Lower leg skin (tissue), 4 donors: ENCODE measurements at regions not wholly inside any gene's neighbourhood (a gene's known extent, or its start where the extent isn't known, plus 50 kb on each side); places are given as distances from the start of the nearest gene placed in this dataset.

Experiments used
- DNase-seq, 2 donors: peaks; one replicate each; pipeline ENCODE4 v3.0.0-alpha.2; 2019; ENCODE audit warnings: low spot score in 2 of 2
- H3K4me3 ChIP-seq: fragments of 200-600 bp; sonication (generic); 2 replicates; pipeline ENCODE4 v1.5.1; 2017; ENCODE audit warnings: mild to moderate bottlenecking, low read depth; ENCODE audit not compliant: poor library complexity, severe bottlenecking
- POLR2A ChIP-seq, 2 donors: fragments of 450-650 bp; IDR thresholded peaks; one replicate each; pipeline ENCODE4 v1.6.1; 2016 to 2017; ENCODE audit warnings: antibody characterized with exemption in 2 of 2, mild to moderate bottlenecking in 1 of 2, moderate library complexity in 1 of 2
- WGBS, 2 donors: methylation state at CpG; one replicate each; pipeline ENCODE4 v1.1.5; 2018; 5-methylcytosine and 5-hydroxymethylcytosine counted together
- intact Hi-C: fragments of 100-400 bp; cut with DNase I; formaldehyde crosslinking; loops from one replicate; pipeline ENCODE4 v1.15.0; 2023; ENCODE audit warnings: low total_unique reads
- TF ChIP-seq, protein P1 (sequence below), 3 donors: fragments of 450-650 bp; IDR thresholded peaks; one replicate each; pipeline ENCODE4 v1.5.1; 2016; ENCODE audit warnings: antibody characterized with exemption in 3 of 3, mild to moderate bottlenecking in 3 of 3, moderate library complexity in 2 of 3

DNA sequence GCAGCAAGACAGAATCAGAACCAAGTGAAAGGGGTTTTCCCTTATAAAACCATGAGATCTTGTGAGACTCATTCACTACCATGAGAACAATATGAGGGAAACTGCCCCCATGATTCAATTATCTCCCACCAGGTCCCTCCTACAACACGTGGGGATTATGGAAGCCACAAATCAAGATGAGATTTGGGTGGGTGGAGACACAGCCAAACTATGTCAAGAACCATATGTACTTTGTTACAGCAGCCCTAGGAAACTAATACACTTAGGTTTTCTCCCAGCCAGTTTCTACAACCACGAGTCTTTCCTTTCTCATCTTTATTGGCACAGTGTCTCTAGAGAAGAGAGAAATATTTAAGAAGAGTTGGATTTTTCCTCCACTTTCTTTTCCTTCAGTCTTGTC is 72.6 kb downstream of the BTG1 start:
- intact Hi-C loops, result no loop called here

DNA sequence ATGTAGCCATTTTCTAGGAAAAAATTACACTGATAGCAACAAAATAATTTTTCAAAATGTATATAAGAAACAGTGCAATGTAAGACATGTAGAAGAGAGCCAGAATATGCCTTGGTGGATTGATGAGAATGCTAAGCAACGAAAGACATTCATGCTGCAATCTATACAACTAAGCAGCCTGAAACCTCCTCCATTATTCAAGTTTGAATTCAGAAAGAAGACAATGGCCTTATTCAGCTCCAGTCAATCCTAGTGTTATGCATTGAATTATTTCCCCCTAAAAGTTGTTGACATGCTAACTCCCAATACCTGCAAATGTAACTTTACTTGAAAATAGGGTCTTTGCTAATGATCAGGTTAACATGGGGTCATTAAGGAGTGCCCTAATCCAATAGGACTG is 73.5 kb downstream of the BTG1 start:
- TF ChIP-seq, protein P1, sequence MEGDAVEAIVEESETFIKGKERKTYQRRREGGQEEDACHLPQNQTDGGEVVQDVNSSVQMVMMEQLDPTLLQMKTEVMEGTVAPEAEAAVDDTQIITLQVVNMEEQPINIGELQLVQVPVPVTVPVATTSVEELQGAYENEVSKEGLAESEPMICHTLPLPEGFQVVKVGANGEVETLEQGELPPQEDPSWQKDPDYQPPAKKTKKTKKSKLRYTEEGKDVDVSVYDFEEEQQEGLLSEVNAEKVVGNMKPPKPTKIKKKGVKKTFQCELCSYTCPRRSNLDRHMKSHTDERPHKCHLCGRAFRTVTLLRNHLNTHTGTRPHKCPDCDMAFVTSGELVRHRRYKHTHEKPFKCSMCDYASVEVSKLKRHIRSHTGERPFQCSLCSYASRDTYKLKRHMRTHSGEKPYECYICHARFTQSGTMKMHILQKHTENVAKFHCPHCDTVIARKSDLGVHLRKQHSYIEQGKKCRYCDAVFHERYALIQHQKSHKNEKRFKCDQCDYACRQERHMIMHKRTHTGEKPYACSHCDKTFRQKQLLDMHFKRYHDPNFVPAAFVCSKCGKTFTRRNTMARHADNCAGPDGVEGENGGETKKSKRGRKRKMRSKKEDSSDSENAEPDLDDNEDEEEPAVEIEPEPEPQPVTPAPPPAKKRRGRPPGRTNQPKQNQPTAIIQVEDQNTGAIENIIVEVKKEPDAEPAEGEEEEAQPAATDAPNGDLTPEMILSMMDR (IDR thresholded peaks at IDR 0.05), result no peak
- no peak for TF ChIP-seq POLR2A (IDR thresholded peaks at IDR 0.05)
- intact Hi-C loops, result no loop called here
- no peak overlapping the region for H3K4me3 ChIP-seq
- no peak for DNase-seq
- whole genome bisulfite sequencing, 2 donors, result 97 to 98% methylated on average over 1 of the region's 1 CpG

More for the DNA sequence above, 72.6 kb downstream of the BTG1 start:
- DNase-seq, result no peak
- H3K4me3 ChIP-seq, result no peak overlapping the region
- WGBS, 2 donors, result 66 to 74% methylated on average over 2 of the region's 2 CpGs
- TF ChIP-seq, protein P1 (IDR thresholded peaks at IDR 0.05), result no peak
- TF ChIP-seq POLR2A (IDR thresholded peaks at IDR 0.05), result no peak

DNA sequence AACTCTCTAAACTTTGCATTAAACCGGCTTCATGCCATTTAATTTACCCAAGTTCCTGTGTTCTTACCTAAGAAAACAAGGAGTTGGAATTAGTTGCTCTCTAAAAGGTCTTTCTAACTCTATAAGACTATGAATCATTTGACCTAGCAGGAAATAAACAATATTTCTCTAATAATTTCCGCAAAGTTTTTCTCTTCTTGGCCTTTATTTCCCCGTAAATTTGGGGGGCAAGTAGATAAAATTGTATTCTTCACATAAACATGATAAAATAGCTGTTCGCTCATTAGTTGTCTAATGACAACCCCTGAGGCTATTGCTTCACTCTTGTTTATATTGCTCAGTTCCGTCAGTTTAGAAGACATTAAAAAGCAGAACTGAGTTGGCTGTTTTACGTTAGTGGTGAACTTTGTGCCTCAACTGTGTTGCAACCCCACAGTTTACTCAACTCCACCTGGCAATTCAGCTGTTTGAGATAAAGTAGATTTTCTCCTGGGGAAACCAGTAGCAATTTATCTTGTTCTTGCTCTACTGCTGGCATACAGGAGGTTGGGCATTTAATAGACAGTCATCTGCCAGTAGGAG is 74.7 kb downstream of the BTG1 start:
- TF ChIP-seq, protein P1 (IDR thresholded peaks at IDR 0.05), result no peak
- no peak for TF ChIP-seq POLR2A (IDR thresholded peaks at IDR 0.05)
- intact Hi-C loops, result no loop called here
- H3K4me3 ChIP-seq, result no peak overlapping the region
- peak in 1 of 2 donors; percentile 47 for DNase-seq
- 64 to 73% methylated on average over 6 of the region's 6 CpGs for WGBS, 2 donors

DNA sequence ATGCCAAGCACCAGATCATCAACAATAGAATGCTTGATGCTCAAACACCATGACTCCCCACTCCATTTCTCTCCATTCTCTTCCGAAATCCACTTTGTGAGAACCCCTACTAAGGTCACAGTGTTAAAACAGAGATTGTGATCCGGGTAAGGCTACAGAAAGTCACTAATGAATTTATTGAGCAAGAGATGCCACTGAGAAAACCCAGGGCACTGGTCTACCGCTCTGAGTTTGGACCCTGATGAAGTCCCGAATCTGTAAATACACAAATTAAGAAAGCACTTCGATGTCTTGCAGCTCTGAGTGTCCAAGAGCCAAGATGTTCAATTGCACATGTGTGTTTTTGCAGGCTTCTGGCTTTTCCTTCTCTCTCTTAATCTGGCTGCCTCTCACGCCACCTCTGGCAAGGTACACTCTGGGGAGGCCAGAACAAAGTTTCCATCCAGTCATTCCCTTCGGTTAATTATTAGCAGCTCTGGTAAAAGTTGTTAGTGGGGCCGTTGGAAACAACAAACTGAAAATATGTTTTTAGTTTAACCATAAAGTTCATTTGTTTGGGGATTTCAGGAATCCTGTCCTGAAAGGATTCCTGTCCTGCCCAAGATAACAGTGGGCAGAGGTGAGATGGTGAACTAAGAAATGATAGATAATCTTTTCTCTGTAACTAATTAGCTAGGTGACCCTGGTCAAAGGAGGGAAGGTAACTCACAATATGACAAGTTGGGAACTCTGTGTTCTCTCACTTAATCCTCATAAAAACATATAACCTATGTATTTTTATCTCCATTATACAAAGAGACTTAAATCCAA is 75.4 kb downstream of the BTG1 start:
- WGBS, 2 donors, result 67 to 73% methylated on average over 8 of the region's 8 CpGs
- H3K4me3 ChIP-seq, result no peak overlapping the region
- TF ChIP-seq, protein P1 (IDR thresholded peaks at IDR 0.05), result no peak
- TF ChIP-seq POLR2A (IDR thresholded peaks at IDR 0.05), result no peak
- intact Hi-C loops, result no loop called here
- DNase-seq, result no peak

DNA sequence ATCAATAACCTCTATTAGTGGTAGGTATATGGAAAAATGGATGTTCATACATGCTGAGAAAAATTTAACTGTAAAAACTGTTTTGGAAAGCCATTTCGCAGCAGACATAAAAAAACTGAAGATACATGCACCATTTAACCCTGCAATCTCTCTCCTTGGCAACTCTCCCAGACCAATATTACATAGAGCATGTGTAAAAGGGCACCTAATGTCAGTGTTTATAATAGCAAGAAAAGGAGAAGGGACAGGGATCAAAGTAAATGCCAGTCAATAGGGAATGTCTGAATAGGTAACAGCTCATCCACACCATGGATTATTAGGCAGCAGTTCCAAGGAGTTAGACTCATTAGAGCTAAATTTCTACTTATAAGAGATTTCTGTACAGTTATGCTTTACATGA is 77.2 kb downstream of the BTG1 start:
- TF ChIP-seq, protein P1 (IDR thresholded peaks at IDR 0.05), result no peak
- TF ChIP-seq POLR2A (IDR thresholded peaks at IDR 0.05), result no peak
- intact Hi-C loops, result no loop called here
- H3K4me3 ChIP-seq, result no peak overlapping the region
- no peak for DNase-seq
- WGBS, 2 donors, result 86 to 93% methylated on average over 1 of the region's 1 CpG
